CD4-positive, alpha-beta memory T cell (primary cell): ENCODE measurements at regions not wholly inside any gene's neighbourhood (a gene's known extent, or its start where the extent isn't known, plus 50 kb on each side); places are given as distances from the start of the nearest gene placed in this dataset.

Source experiments
- CTCF ChIA-PET: fragments of 350-600 bp; sonication (Branson Sonifier 250); formaldehyde crosslinking; loops from one replicate; lab custom pipeline; 2021; ENCODE audit warnings: inconsistent platforms; ENCODE audit not compliant: partially characterized antibody; lab: Charles Lee
- POLR2A ChIA-PET: fragments of 350-600 bp; sonication (Branson Sonifier 250); formaldehyde crosslinking; loops from one replicate; lab custom pipeline; 2021; ENCODE audit not compliant: partially characterized antibody; lab: Charles Lee
- DNase-seq, 5 donors: peaks; one replicate each; pipeline versions ENCODE4 v3.0.0 to v3.0.0-alpha.2; 2020 to 2022; ENCODE audit warnings: mixed read lengths in 1 of 5
- H3K27ac ChIP-seq: one replicate; pipeline ENCODE4 v1.7.0; 2013; ENCODE audit warnings: low read depth, low read length
- H3K27me3 ChIP-seq: 2 replicates; pipeline ENCODE4 v1.7.0; 2013; ENCODE audit warnings: mild to moderate bottlenecking, low read length, moderate library complexity; ENCODE audit not compliant: insufficient read depth
- H3K36me3 ChIP-seq: 2 replicates; pipeline ENCODE4 v1.7.0; 2013; ENCODE audit warnings: mild to moderate bottlenecking, low read length, moderate library complexity; ENCODE audit not compliant: insufficient read depth
- H3K4me1 ChIP-seq: 2 replicates; pipeline ENCODE4 v1.7.0; 2013; ENCODE audit warnings: mild to moderate bottlenecking, low read length, moderate library complexity; ENCODE audit not compliant: insufficient read depth
- H3K4me3 ChIP-seq, 2 donors: one replicate each; pipeline ENCODE4 v1.7.0; 2013; ENCODE audit warnings: low read length in 2 of 2, mild to moderate bottlenecking in 1 of 2
- H3K9me3 ChIP-seq, 2 donors: one replicate each; pipeline ENCODE4 v1.7.0; 2013; ENCODE audit warnings: low read length in 2 of 2, control low read depth in 1 of 2; ENCODE audit not compliant: control insufficient read depth in 1 of 2
- H3K27ac Mint-ChIP-seq, 7 donors: one replicate each; pipeline ENCODE4 v1.8.0; 2020 to 2021; ENCODE audit warnings: mixed read lengths in 7 of 7, mild to moderate bottlenecking in 6 of 7, inconsistent platforms in 3 of 7, moderate library complexity in 3 of 7
- H3K27me3 Mint-ChIP-seq, 2 donors: one replicate each; pipeline ENCODE4 v1.8.0; 2020 to 2021; ENCODE audit warnings: mixed read lengths in 2 of 2
- H3K36me3 Mint-ChIP-seq, 2 donors: one replicate each; pipeline ENCODE4 v1.8.0; 2020 to 2021; ENCODE audit warnings: mixed read lengths in 2 of 2, inconsistent platforms in 1 of 2, mild to moderate bottlenecking in 1 of 2
- H3K4me1 Mint-ChIP-seq, 4 donors: one replicate each; pipeline ENCODE4 v1.8.0; 2020 to 2021; ENCODE audit warnings: mixed read lengths in 4 of 4, mild to moderate bottlenecking in 1 of 4
- H3K4me3 Mint-ChIP-seq, 8 donors: one replicate each; pipeline ENCODE4 v1.8.0; 2020 to 2021; ENCODE audit warnings: mixed read lengths in 8 of 8, mild to moderate bottlenecking in 7 of 8, moderate library complexity in 6 of 8, inconsistent platforms in 3 of 8
- H3K9me3 Mint-ChIP-seq, 8 donors: one replicate each; pipeline ENCODE4 v1.8.0; 2020 to 2021; ENCODE audit warnings: mixed read lengths in 8 of 8, mild to moderate bottlenecking in 5 of 8, inconsistent platforms in 3 of 8, moderate library complexity in 1 of 8
- intact Hi-C: fragments of 100-400 bp; cut with micrococcal nuclease; formaldehyde crosslinking; loops from one replicate; pipeline ENCODE4 v1.15.1; 2023

DNA sequence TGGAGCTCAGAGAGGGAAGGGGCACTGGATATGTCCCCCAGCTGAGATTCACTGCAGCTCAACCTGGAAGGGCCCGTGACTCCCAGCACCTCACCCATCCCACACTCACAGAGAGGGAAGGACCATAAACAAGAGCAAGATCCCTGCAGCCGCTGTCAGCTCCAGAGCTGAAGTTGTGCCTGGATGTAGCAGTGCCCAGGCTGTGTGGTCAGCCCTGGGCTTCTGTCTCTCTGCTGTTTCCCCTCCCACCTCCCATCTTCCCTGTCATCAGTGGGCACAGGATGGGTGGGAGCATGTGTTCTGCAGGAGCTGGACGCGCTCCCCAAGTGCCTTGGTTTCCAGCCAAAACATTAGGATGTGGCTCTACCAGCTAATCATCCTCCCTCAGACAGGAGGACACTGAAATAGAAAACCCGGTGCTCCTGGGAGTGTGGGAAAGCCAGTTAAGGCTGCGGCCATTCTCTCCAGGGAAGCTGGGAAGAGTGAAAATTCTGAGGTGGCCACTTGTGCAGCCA, 282.7 kb downstream of the NPHP4 start:
- Mint-ChIP-seq H3K36me3 (no peaks in the 10 kb centered on the region), H3K9me3 (peaks cover 0 to 2% (median 0%) of the 10 kb centered on the region in 8 donors), H3K27me3 (peaks cover 0 to 5% of the 10 kb centered on the region in 2 donors), H3K4me3 (no peak overlapping the region), H3K27ac (no peak overlapping the region), H3K4me1 (peaks cover 0 to 5% (median 0%) of the 10 kb centered on the region in 4 donors)
- ChIA-PET POLR2A (no interaction called here), CTCF (interaction anchor here (1.1 kb wide), 1 partner anchor 199 kb away, joined by 3 read pairs; no protein-coding TSS in a partner anchor)
- Histone ChIP-seq H3K27me3 (no peaks in the 10 kb centered on the region), H3K36me3 (no peaks in the 10 kb centered on the region), H3K4me3 (no peak overlapping the region), H3K4me1 (no peaks in the 10 kb centered on the region), H3K27ac (no peak overlapping the region), H3K9me3 (no peaks in the 10 kb centered on the region)
- intact Hi-C loops = no loop called here
- DNase-seq = no peak

DNA sequence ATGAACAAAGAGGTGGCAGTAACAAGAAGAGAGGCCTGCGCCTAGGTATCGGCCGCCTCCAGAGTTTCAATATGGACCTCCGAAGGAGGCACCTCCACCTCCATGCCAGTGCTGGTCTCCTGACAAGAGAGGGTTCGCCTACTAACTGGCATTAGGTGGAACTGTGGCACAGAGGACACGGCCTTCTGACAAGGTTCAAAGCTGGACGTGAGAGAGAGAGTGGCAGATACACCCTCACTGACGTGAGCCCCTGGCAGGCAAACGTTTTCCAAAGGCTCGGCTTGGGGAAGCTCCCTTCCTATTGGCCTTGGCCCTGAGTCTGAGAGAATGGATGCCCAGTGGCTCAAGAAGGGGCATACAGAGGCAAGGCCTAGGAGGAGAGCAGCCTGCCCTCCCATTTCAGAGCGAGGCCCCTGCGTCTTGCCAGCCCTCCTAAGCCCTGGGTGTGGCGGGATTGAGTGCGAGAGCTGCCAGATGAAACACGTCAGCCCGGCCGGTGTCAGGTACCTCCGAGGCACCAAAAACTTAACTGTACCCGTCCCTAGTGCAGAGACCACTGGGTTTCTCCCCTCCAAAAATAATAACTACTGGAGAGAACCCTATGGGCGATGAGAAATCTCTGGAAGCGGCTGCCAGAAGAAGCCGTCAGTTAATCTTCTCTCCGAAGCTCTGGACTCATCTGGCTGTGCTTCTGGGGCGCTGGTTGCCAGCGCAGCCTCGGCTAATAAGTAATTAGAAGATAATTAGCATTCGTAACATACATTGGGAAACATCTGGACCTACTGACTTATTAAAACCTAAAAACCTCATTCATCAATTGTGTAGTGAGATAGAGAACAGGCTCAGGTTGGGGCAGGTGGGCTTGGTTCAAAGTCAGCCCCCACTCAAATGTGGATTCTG, 283.6 kb downstream of the NPHP4 start:
- Histone ChIP-seq H3K27me3 (no peaks in the 10 kb centered on the region), H3K27ac (no peak overlapping the region), H3K4me1 (no peaks in the 10 kb centered on the region), H3K4me3 (no peak overlapping the region), H3K36me3 (no peaks in the 10 kb centered on the region), H3K9me3 (no peaks in the 10 kb centered on the region)
- peaks cover 0 to under 1% (median 0%) of the 10 kb centered on the region in 8 donors for H3K9me3 Mint-ChIP-seq
- H3K36me3 Mint-ChIP-seq = no peaks in the 10 kb centered on the region
- no peak overlapping the region for H3K4me3 Mint-ChIP-seq
- POLR2A ChIA-PET = no interaction called here
- DNase-seq = no peak
- CTCF ChIA-PET = interaction anchor here (1.1 kb wide), 1 partner anchor 198 kb away, joined by 3 read pairs; no protein-coding TSS in a partner anchor
- intact Hi-C loops = no loop called here
- H3K27me3 Mint-ChIP-seq = peaks cover 0 to 1% of the 10 kb centered on the region in 2 donors
- H3K27ac Mint-ChIP-seq = peak overlapping the region in 1 of 7 donors; percentile 52
- H3K4me1 Mint-ChIP-seq = peaks cover 0 to 5% (median 0%) of the 10 kb centered on the region in 4 donors

DNA sequence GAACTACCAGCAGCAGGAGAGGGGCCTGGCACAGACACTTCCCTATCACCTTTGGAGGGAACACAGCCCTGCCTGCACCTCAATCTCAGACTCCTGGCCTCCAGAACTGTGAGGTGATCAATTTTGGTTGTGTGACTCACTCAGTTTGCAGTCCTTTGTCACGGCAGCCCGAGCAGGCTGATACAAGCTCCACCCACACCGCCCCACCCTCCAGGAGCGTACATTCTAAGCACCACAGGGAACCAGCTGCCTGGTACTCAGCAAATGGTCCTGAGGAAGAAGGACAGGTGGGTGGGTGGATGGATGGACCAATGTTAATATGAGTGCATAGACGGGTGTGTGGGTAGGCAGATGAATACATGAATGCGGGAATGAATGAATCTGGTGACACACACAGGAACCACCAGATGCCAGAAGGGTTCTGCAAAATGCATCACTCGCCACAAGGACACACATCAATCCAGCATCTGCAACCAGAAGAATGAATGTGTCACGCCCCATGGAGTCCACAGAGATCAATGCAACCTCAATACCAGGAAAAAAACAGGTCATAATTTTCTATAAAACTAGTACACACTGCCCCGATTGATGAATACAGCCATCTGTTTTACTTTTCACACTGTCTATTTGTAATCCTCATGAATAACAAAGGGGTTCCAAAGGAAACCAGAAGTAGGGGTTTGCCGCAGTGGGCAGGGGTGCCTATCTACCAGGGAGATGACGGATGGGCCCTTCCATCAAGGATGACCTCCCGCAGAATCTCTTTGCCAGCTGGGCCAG, 284.5 kb downstream of the NPHP4 start:
- no peak overlapping the region for H3K4me3 Mint-ChIP-seq
- H3K4me1 Mint-ChIP-seq = peaks cover 0 to 5% (median 0%) of the 10 kb centered on the region in 4 donors
- ChIA-PET POLR2A (no interaction called here), CTCF (no interaction called here)
- Histone ChIP-seq H3K27me3 (no peaks in the 10 kb centered on the region), H3K36me3 (no peaks in the 10 kb centered on the region), H3K27ac (no peak overlapping the region), H3K4me1 (no peaks in the 10 kb centered on the region), H3K4me3 (no peak overlapping the region), H3K9me3 (no peaks in the 10 kb centered on the region)
- no peaks in the 10 kb centered on the region for H3K9me3 Mint-ChIP-seq
- peaks cover 0 to 1% of the 10 kb centered on the region in 2 donors for H3K27me3 Mint-ChIP-seq
- intact Hi-C loops = no loop called here
- peak overlapping the region in 1 of 7 donors; percentile 38 for H3K27ac Mint-ChIP-seq
- DNase-seq = no peak
- H3K36me3 Mint-ChIP-seq = no peaks in the 10 kb centered on the region

DNA sequence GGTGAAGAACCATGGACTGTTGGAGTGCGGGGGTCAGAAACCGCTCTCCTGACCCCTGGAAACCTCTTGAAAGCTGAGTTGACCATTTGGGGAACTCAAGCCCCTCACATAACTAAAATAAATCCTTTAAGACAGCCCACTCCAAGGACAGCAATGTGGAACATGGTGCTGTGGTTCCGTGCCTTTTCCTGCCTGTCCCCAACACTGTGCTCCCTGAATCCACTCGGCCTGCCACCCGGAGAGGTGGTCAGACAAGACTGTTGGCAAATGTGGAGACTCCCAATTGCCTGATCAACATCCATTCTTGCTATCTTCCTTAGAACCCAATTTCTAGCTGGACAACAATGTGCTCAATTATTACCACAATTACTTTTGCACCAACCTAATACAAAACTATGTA, 286.0 kb downstream of the NPHP4 start:
- Histone ChIP-seq H3K9me3 (no peaks in the 10 kb centered on the region), H3K36me3 (no peaks in the 10 kb centered on the region), H3K4me3 (no peak overlapping the region), H3K27ac (no peak overlapping the region), H3K27me3 (no peaks in the 10 kb centered on the region), H3K4me1 (no peaks in the 10 kb centered on the region)
- H3K27me3 Mint-ChIP-seq = peaks cover 0 to 1% of the 10 kb centered on the region in 2 donors
- ChIA-PET CTCF (no interaction called here), POLR2A (no interaction called here)
- H3K4me1 Mint-ChIP-seq = peaks cover 0 to 5% (median 0%) of the 10 kb centered on the region in 4 donors
- H3K36me3 Mint-ChIP-seq = no peaks in the 10 kb centered on the region
- H3K9me3 Mint-ChIP-seq = no peaks in the 10 kb centered on the region
- no peak overlapping the region for H3K27ac Mint-ChIP-seq
- intact Hi-C loops = no loop called here
- H3K4me3 Mint-ChIP-seq = no peak overlapping the region
- DNase-seq = no peak

DNA sequence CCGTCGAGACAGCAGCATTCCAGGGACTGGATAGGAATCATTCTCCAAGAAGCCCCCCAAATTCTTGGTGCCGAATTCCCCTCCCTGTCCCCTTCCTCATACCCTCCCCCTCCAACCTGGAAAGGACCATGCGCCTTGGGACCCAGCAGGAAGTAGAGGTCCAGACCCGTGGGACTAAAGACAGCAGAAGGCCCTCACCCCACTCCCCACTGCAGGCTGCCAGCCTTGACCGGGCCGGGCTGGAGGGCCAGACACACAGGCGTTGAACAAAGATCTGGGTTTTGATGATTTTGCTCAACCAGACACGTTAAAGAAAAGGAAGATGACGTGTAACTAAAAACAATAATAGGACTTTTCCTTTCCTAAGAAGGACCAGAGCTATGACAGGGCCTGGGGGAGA, 286.5 kb downstream of the NPHP4 start:
- H3K36me3 ChIP-seq = no peaks in the 10 kb centered on the region
- H3K27ac Mint-ChIP-seq = no peak overlapping the region

DNA sequence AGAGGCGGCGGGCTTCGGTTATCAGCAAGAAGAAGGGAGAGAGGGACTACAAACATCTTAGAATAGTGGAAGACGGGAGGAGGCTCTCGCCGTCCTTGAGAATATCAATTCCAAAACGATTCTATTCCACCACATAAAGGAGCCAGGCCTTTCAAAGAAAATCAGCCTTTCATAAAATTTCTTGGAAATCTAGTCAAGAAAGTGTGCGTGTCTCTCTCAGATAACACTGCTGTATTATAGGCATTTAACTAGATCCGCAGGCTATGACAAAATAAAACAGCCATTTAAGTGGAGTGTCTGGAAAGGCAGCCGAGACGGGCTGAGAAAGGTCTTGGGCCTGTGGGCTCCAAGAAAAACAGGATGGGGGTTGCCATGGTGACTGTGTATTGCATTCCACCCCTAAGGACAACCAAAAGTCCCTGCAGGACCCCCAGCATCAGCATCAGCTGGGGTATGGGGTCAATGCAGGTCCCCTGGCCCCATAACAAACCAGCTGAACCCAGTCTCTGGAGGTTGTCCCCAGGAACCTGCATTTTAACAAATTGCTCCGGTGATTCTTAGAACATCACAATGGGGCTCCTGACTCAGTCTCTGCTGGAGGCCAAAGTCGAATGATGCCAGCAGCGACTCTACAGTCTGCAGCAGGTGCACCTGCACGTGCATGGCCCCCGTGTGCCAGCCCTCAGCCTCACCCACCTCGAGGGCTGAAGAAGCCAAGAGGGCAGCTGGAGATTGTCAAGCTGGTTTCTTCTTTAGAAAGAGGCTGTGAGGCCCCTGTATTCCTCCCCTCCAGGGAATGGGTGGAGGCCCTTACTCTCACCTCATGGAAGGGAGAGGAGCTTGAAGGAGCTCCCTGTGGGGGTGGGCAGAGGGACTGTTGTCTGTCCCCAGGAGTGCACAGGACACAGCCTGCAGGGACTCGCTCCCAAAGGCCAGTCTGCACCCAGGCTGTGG, 287.4 kb downstream of the NPHP4 start:
- no peak overlapping the region for H3K27ac Mint-ChIP-seq
- H3K4me1 ChIP-seq = no peaks in the 10 kb centered on the region
- no peaks in the 10 kb centered on the region for H3K9me3 ChIP-seq
- no peaks in the 10 kb centered on the region for H3K9me3 Mint-ChIP-seq
- CTCF ChIA-PET = no interaction called here
- H3K4me1 Mint-ChIP-seq = peaks cover 0 to 5% (median under 1%) of the 10 kb centered on the region in 4 donors
- H3K4me3 Mint-ChIP-seq = no peak overlapping the region
- H3K4me3 ChIP-seq = no peak overlapping the region
- POLR2A ChIA-PET = no interaction called here
- no peaks in the 10 kb centered on the region for H3K27me3 ChIP-seq
- no peaks in the 10 kb centered on the region for H3K36me3 ChIP-seq
- intact Hi-C loops = no loop called here
- H3K27ac ChIP-seq = no peak overlapping the region
- peaks cover 0 to 1% of the 10 kb centered on the region in 2 donors for H3K27me3 Mint-ChIP-seq
- H3K36me3 Mint-ChIP-seq = no peaks in the 10 kb centered on the region
- no peak for DNase-seq

More for the DNA sequence above, 286.5 kb downstream of the NPHP4 start:
- POLR2A ChIA-PET = no interaction called here
- intact Hi-C loops = no loop called here
- Histone ChIP-seq H3K4me1 (no peaks in the 10 kb centered on the region), H3K27ac (no peak overlapping the region), H3K4me3 (no peak overlapping the region), H3K9me3 (no peaks in the 10 kb centered on the region), H3K27me3 (no peaks in the 10 kb centered on the region)
- Mint-ChIP-seq H3K9me3 (no peaks in the 10 kb centered on the region), H3K4me1 (peaks cover 0 to 5% (median 0%) of the 10 kb centered on the region in 4 donors), H3K4me3 (no peak overlapping the region), H3K27me3 (peaks cover 0 to 1% of the 10 kb centered on the region in 2 donors), H3K36me3 (no peaks in the 10 kb centered on the region)
- CTCF ChIA-PET = no interaction called here
- DNase-seq = no peak
